ENCODE measurements at regions not wholly inside any gene's neighbourhood (a gene's known extent, or its start where the extent isn't known, plus 50 kb on each side); places are given as distances from the start of the nearest gene placed in this dataset.

DNA sequence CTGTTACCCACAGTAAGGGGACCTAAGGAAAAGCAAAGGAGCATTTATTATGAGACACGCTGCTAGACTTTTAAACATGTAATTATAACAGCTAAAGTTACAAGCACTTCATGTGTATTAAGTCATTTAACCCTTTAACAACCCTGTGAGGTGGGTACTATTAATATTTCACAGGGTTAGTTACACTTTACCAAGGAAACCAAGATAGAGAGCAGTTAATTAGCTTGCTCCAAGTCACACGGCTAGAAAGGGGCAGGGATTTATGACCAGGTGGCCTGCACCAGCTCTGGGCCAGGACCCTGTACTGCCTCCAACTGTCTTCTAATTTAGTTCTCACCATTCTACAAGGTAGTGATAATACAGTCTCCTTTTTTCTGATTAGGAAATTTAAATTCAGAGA lies 74.9 kb downstream of the RPL27A start:
- TF ChIP-seq CTCF (IDR thresholded peaks at IDR 0.05; ENCODE audit: low read depth, low read length, poor library complexity, severe bottlenecking): no peak
- no peak for TF ChIP-seq EZH2phosphoT487 (IDR thresholded peaks at IDR 0.05; ENCODE audit: borderline replicate concordance, low read length)
